GM06990 (cell line): ENCODE measurements at regions not wholly inside any gene's neighbourhood (a gene's known extent, or its start where the extent isn't known, plus 50 kb on each side); places are given as distances from the start of the nearest gene placed in this dataset.

Experiments
- DNase-seq: peaks from one replicate; pipeline ENCODE4 v3.0.0-alpha.2; 2011; ENCODE audit not compliant: insufficient read length; ENCODE audit errors: extremely low read depth
- H3K27me3 ChIP-seq: replicated peaks from 2 replicates; pipeline ENCODE4 v1.6.0; 2011; ENCODE audit warnings: low read length; ENCODE audit not compliant: control insufficient read depth, insufficient read depth
- H3K36me3 ChIP-seq: 2 replicates; pipeline ENCODE4 v1.5.1; 2011; ENCODE audit warnings: low read length; ENCODE audit not compliant: control insufficient read depth, insufficient read depth
- H3K4me3 ChIP-seq: replicated peaks from 2 replicates; pipeline ENCODE4 v1.5.1; 2011; ENCODE audit warnings: low read depth, mild to moderate bottlenecking, control low read depth, low read length
- CTCF ChIP-seq: IDR thresholded peaks from 2 replicates; pipeline ENCODE4 v1.5.1; 2011; ENCODE audit warnings: low read length, control low read depth, mild to moderate bottlenecking, inconsistent platforms; ENCODE audit not compliant: insufficient read depth, poor library complexity, severe bottlenecking

GRCh38 chr5:91956738-91957137, 573.6 kb upstream of the ARRDC3 start:
- Histone ChIP-seq H3K27me3 (no peaks in the 10 kb centered on the region), H3K36me3 (no peaks in the 10 kb centered on the region), H3K4me3 (no peak overlapping the region)
- TF ChIP-seq CTCF, result no peak
- no peak for DNase-seq

GRCh38 chr5:91955610-91956009, 572.5 kb upstream of the ARRDC3 start:
- Histone ChIP-seq H3K36me3 (no peaks in the 10 kb centered on the region), H3K4me3 (no peak overlapping the region), H3K27me3 (no peaks in the 10 kb centered on the region)
- TF ChIP-seq CTCF, result no peak
- DNase-seq, result no peak

- no peak for DNase-seq
- Histone ChIP-seq H3K36me3 (no peaks in the 10 kb centered on the region), H3K27me3 (no peaks in the 10 kb centered on the region), H3K4me3 (no peak overlapping the region)
- TF ChIP-seq CTCF, result no peak
These were observed 571.0 kb upstream of the ARRDC3 start for GRCh38 chr5:91954136-91954535.

GRCh38 chr5:91950328-91950727, 567.2 kb upstream of the ARRDC3 start:
- Histone ChIP-seq H3K27me3 (no peaks in the 10 kb centered on the region), H3K4me3 (no peak overlapping the region), H3K36me3 (no peaks in the 10 kb centered on the region)
- no peak for TF ChIP-seq CTCF
- DNase-seq, result no peak

- TF ChIP-seq CTCF, result no peak
- no peak for DNase-seq
- H3K36me3 ChIP-seq, result no peaks in the 10 kb centered on the region
- H3K4me3 ChIP-seq, result no peak overlapping the region
- H3K27me3 ChIP-seq, result no peaks in the 10 kb centered on the region
These were observed 563.8 kb upstream of the ARRDC3 start for GRCh38 chr5:91946870-91947269.

GRCh38 chr5:91941588-91941987, 558.5 kb upstream of the ARRDC3 start:
- Histone ChIP-seq H3K4me3 (no peak overlapping the region), H3K27me3 (no peaks in the 10 kb centered on the region), H3K36me3 (no peaks in the 10 kb centered on the region)
- no peak for DNase-seq
- no peak for TF ChIP-seq CTCF
